GM10248 (cell line): ENCODE measurements at regions not wholly inside any gene's neighbourhood (a gene's known extent, or its start where the extent isn't known, plus 50 kb on each side); places are given as distances from the start of the nearest gene placed in this dataset.

ENCODE experiments used
- CTCF ChIA-PET: fragments of 300-600 bp; sonication (Branson Sonifier 250); formaldehyde crosslinking; extraction: SDS; loops from one replicate; lab custom pipeline; 2021; ENCODE audit warnings: antibody characterized with exemption; lab: Yijun Ruan, JAX
- POLR2A ChIA-PET: fragments of 350-650 bp; sonication (Branson Sonifier 250); formaldehyde crosslinking; extraction: SDS; loops from one replicate; lab custom pipeline; 2020; ENCODE audit warnings: antibody characterized with exemption; lab: Yijun Ruan, JAX
- DNase-seq: peaks from one replicate; pipeline ENCODE4 v3.0.0; 2012; ENCODE audit errors: extremely low spot score
- CTCF ChIP-seq: IDR thresholded peaks from 2 replicates; pipeline ENCODE4 v1.5.1; 2012; ENCODE audit warnings: mild to moderate bottlenecking, low read depth; ENCODE audit errors: extremely low read depth, missing control alignments, control extremely low read depth

GRCh38 chr10:64288404-64288803 lies 767.2 kb downstream of the REEP3 start:
- DNase-seq: no peak
- TF ChIP-seq CTCF: no peak
- CTCF ChIA-PET: interaction anchor here (1.2 kb wide), 1 partner anchor 18 kb away, joined by 6 read pairs; no protein-coding TSS in a partner anchor
- POLR2A ChIA-PET: interaction anchor here (0.6 kb wide), 1 partner anchor 431 kb away, joined by 4 read pairs; no protein-coding TSS in a partner anchor

- DNase-seq: no peak
- CTCF ChIA-PET: interaction anchor here (1.0 to 1.4 kb wide), 2 partner anchors 8 to 271 kb away, joined by 3 read pairs; no protein-coding TSS in a partner anchor
- no peak for TF ChIP-seq CTCF
- POLR2A ChIA-PET: no interaction called here
Observed at GRCh38 chr10:64303566-64303965, 782.4 kb downstream of the REEP3 start.

- TF ChIP-seq CTCF: no peak
- ChIA-PET POLR2A (no interaction called here), CTCF (no interaction called here)
- no peak for DNase-seq
Observed at GRCh38 chr10:64306729-64307327, 785.6 kb downstream of the REEP3 start.

GRCh38 chr10:64312876-64313275 lies 791.7 kb downstream of the REEP3 start:
- TF ChIP-seq CTCF: no peak
- no peak for DNase-seq
- ChIA-PET CTCF (no interaction called here), POLR2A (no interaction called here)

- TF ChIP-seq CTCF: no peak
- ChIA-PET CTCF (interaction anchor here (1.0 to 1.4 kb wide), 2 partner anchors 9 to 12 kb away, joined by 3 to 4 read pairs; no protein-coding TSS in a partner anchor), POLR2A (no interaction called here)
- no peak for DNase-seq
Observed at GRCh38 chr10:64313967-64314366, 792.8 kb downstream of the REEP3 start.

- CTCF ChIA-PET: no interaction called here
- POLR2A ChIA-PET: no interaction called here
- no peak for DNase-seq
- no peak for TF ChIP-seq CTCF
Observed at GRCh38 chr10:64316416-64316815, 795.2 kb downstream of the REEP3 start.
